ENCODE measurements at regions not wholly inside any gene's neighbourhood (a gene's known extent, or its start where the extent isn't known, plus 50 kb on each side); places are given as distances from the start of the nearest gene placed in this dataset.

- peaks cover 37% of the 10 kb centered on the region for H3K4me1 Mint-ChIP-seq (ENCODE audit: unreplicated experiment)
- no peak for DNase-seq (ENCODE audit: extremely low spot score, unreplicated experiment)
- no peak overlapping the region for H3K4me3 Mint-ChIP-seq (ENCODE audit: unreplicated experiment)
- H3K27ac Mint-ChIP-seq (ENCODE audit: unreplicated experiment) = no peak overlapping the region
- no peaks in the 10 kb centered on the region for H3K36me3 Mint-ChIP-seq (ENCODE audit: unreplicated experiment)
- H3K27me3 Mint-ChIP-seq (ENCODE audit: unreplicated experiment) = no peaks in the 10 kb centered on the region
- no peak for TF ChIP-seq CTCF (IDR thresholded peaks at IDR 0.05)
- H3K9me3 Mint-ChIP-seq (ENCODE audit: unreplicated experiment) = no peaks in the 10 kb centered on the region
Observed at GRCh38 chr10:3882855-3883254, 97.8 kb upstream of the KLF6 start.

- Mint-ChIP-seq H3K27ac (ENCODE audit: unreplicated experiment) (no peak overlapping the region), H3K4me3 (ENCODE audit: unreplicated experiment) (no peak overlapping the region), H3K36me3 (ENCODE audit: unreplicated experiment) (no peaks in the 10 kb centered on the region), H3K4me1 (ENCODE audit: unreplicated experiment) (peaks cover 34% of the 10 kb centered on the region), H3K27me3 (ENCODE audit: unreplicated experiment) (no peaks in the 10 kb centered on the region), H3K9me3 (ENCODE audit: unreplicated experiment) (no peaks in the 10 kb centered on the region)
- DNase-seq (ENCODE audit: extremely low spot score, unreplicated experiment) = no peak
- TF ChIP-seq CTCF (IDR thresholded peaks at IDR 0.05) = no peak
Observed at GRCh38 chr10:3881622-3882021, 96.6 kb upstream of the KLF6 start.

GRCh38 chr10:3879073-3879472, 94.1 kb upstream of the KLF6 start:
- Mint-ChIP-seq H3K4me3 (ENCODE audit: unreplicated experiment) (no peak overlapping the region), H3K27me3 (ENCODE audit: unreplicated experiment) (no peaks in the 10 kb centered on the region), H3K27ac (ENCODE audit: unreplicated experiment) (peak overlapping the region; percentile 25), H3K36me3 (ENCODE audit: unreplicated experiment) (no peaks in the 10 kb centered on the region), H3K9me3 (ENCODE audit: unreplicated experiment) (no peaks in the 10 kb centered on the region), H3K4me1 (ENCODE audit: unreplicated experiment) (peaks cover 19% of the 10 kb centered on the region)
- no peak for DNase-seq (ENCODE audit: extremely low spot score, unreplicated experiment)
- TF ChIP-seq CTCF (IDR thresholded peaks at IDR 0.05) = no peak

- Mint-ChIP-seq H3K27me3 (ENCODE audit: unreplicated experiment) (no peaks in the 10 kb centered on the region), H3K4me1 (ENCODE audit: unreplicated experiment) (peaks cover 25% of the 10 kb centered on the region), H3K27ac (ENCODE audit: unreplicated experiment) (peak overlapping the region; percentile 62), H3K9me3 (ENCODE audit: unreplicated experiment) (no peaks in the 10 kb centered on the region), H3K36me3 (ENCODE audit: unreplicated experiment) (no peaks in the 10 kb centered on the region), H3K4me3 (ENCODE audit: unreplicated experiment) (no peak overlapping the region)
- DNase-seq (ENCODE audit: extremely low spot score, unreplicated experiment) = no peak
- no peak for TF ChIP-seq CTCF (IDR thresholded peaks at IDR 0.05)
Observed at GRCh38 chr10:3877211-3878000, 92.4 kb upstream of the KLF6 start.

- no peak for TF ChIP-seq CTCF (IDR thresholded peaks at IDR 0.05)
- DNase-seq (ENCODE audit: extremely low spot score, unreplicated experiment) = no peak
- no peaks in the 10 kb centered on the region for H3K36me3 Mint-ChIP-seq (ENCODE audit: unreplicated experiment)
- H3K27me3 Mint-ChIP-seq (ENCODE audit: unreplicated experiment) = no peaks in the 10 kb centered on the region
- H3K4me1 Mint-ChIP-seq (ENCODE audit: unreplicated experiment) = peaks cover 25% of the 10 kb centered on the region
- no peak overlapping the region for H3K4me3 Mint-ChIP-seq (ENCODE audit: unreplicated experiment)
- H3K9me3 Mint-ChIP-seq (ENCODE audit: unreplicated experiment) = no peaks in the 10 kb centered on the region
- peak overlapping the region; percentile 62 for H3K27ac Mint-ChIP-seq (ENCODE audit: unreplicated experiment)
Observed at GRCh38 chr10:3876350-3876962, 91.4 kb upstream of the KLF6 start.

Measured in osteocyte (in vitro differentiated cells).